H1 (cell line): ENCODE measurements at regions not wholly inside any gene's neighbourhood (a gene's known extent, or its start where the extent isn't known, plus 50 kb on each side); places are given as distances from the start of the nearest gene placed in this dataset.
A peak's percentile ranks its signal among the peaks of the same experiment; 100 is the strongest.

ENCODE experiments used
- CTCF ChIA-PET: fragments of 300-600 bp; sonication (Branson Sonifier 250); formaldehyde crosslinking; loops from one replicate; lab custom pipeline; 2021; ENCODE audit not compliant: partially characterized antibody; lab: Charles Lee
- POLR2A ChIA-PET: fragments of 300-600 bp; sonication (Branson Sonifier 250); formaldehyde crosslinking; loops from one replicate; lab custom pipeline; 2021; ENCODE audit warnings: inconsistent platforms; ENCODE audit not compliant: partially characterized antibody; lab: Charles Lee
- DNase-seq, 2 experiments: peaks; one replicate each; pipeline versions ENCODE4 v3.0.0 to v3.0.0-alpha.2; 2010 to 2022; ENCODE audit warnings: low spot score in 2 of 2, low read depth in 1 of 2, mixed read lengths in 1 of 2
- FAIRE-seq: peaks from 2 replicates; lab custom pipeline; 2011; peaks lifted over from hg19 to GRCh38; lab: Jason Lieb, UNC
- H2AFZ ChIP-seq: 2 replicates; pipeline ENCODE4 v1.8.1; 2012; ENCODE audit warnings: low read length, inconsistent platforms
- H2AK5ac ChIP-seq: 2 replicates; pipeline ENCODE4 v1.6.1; 2013; ENCODE audit warnings: low read depth, low read length
- H2BK120ac ChIP-seq: replicated peaks from 2 replicates; pipeline ENCODE3; 2013; ENCODE audit warnings: low read depth, low read length, inconsistent platforms
- H2BK12ac ChIP-seq: 2 replicates; pipeline ENCODE4 v1.6.1; 2013; ENCODE audit warnings: low read depth, low read length
- H2BK15ac ChIP-seq: 2 replicates; pipeline ENCODE4 v1.6.1; 2013; ENCODE audit warnings: low read length
- H2BK20ac ChIP-seq: 2 replicates; pipeline ENCODE4 v1.6.1; 2013; ENCODE audit warnings: low read length
- H2BK5ac ChIP-seq: 2 replicates; pipeline ENCODE4 v1.6.1; 2013; ENCODE audit warnings: low read depth, low read length
- H3K14ac ChIP-seq: 2 replicates; pipeline ENCODE4 v1.6.1; 2013; ENCODE audit warnings: inconsistent platforms; ENCODE audit not compliant: insufficient read length
- H3K18ac ChIP-seq: 2 replicates; pipeline ENCODE4 v1.6.1; 2013; ENCODE audit warnings: low read length; ENCODE audit errors: extremely low read depth
- H3K23ac ChIP-seq: 2 replicates; pipeline ENCODE4 v1.6.1; 2013; ENCODE audit warnings: inconsistent platforms; ENCODE audit not compliant: insufficient read length
- H3K23me2 ChIP-seq: 2 replicates; pipeline ENCODE4 v1.6.1; 2013; ENCODE audit warnings: low read depth, low read length
- H3K27ac ChIP-seq: 2 replicates; pipeline ENCODE4 v1.6.1; 2011; ENCODE audit warnings: low read depth, low read length, inconsistent platforms
- H3K27me3 ChIP-seq, 4 experiments: replicated peaks in 1 of 4; 1 replicate in 1 of 4; 2 replicates in 3 of 4; pipeline versions ENCODE4 v1.6.1 to v1.8.1; 2011 to 2013; ENCODE audit warnings: low read length in 3 of 4, mild to moderate bottlenecking in 3 of 4, inconsistent platforms in 2 of 4, mixed read lengths in 2 of 4, moderate library complexity in 1 of 4; ENCODE audit not compliant: control insufficient read depth in 3 of 4, insufficient read depth in 3 of 4; ENCODE audit errors: extremely low read depth in 1 of 4
- H3K36me3 ChIP-seq, 4 experiments: 2 replicates each; pipeline versions ENCODE4 v1.6.1 to v1.8.1; 2011 to 2013; ENCODE audit warnings: mild to moderate bottlenecking in 4 of 4, low read length in 3 of 4, moderate library complexity in 2 of 4, control low read depth in 1 of 4, inconsistent platforms in 1 of 4; ENCODE audit not compliant: insufficient read depth in 4 of 4, control insufficient read depth in 2 of 4
- H3K4ac ChIP-seq: replicated peaks from 2 replicates; pipeline ENCODE3; 2013; ENCODE audit warnings: low read length, low read depth, mixed read lengths, inconsistent platforms; ENCODE audit not compliant: insufficient read length
- H3K4me1 ChIP-seq, 4 experiments: replicated peaks in 1 of 4; 1 replicate in 1 of 4; 2 replicates in 3 of 4; pipeline versions ENCODE4 v1.6.1 to v1.8.1; 2011 to 2013; ENCODE audit warnings: low read length in 3 of 4, inconsistent platforms in 2 of 4, mixed read lengths in 1 of 4; ENCODE audit not compliant: insufficient read depth in 4 of 4, control insufficient read depth in 3 of 4
- H3K4me2 ChIP-seq, 2 experiments: 2 replicates each; pipeline versions ENCODE4 v1.6.1 to v1.8.1; 2011 to 2013; ENCODE audit warnings: low read depth in 2 of 2, low read length in 2 of 2, control low read depth in 1 of 2, inconsistent platforms in 1 of 2, mild to moderate bottlenecking in 1 of 2; ENCODE audit not compliant: insufficient read depth in 1 of 2
- H3K4me3 ChIP-seq, 4 experiments: fragments of 200-600, 300-600 bp in 1 of 4; sonication (generic), shearing (Covaris generic), sonication (Bioruptor Twin) in 1 of 4; 2 replicates each; pipeline versions ENCODE4 v1.5.1 to v1.8.1; 2011 to 2016; ENCODE audit warnings: low read length in 4 of 4, low read depth in 3 of 4, control low read depth in 2 of 4, inconsistent platforms in 2 of 4, mild to moderate bottlenecking in 2 of 4, mixed read lengths in 1 of 4, moderate library complexity in 1 of 4; ENCODE audit not compliant: insufficient read depth in 2 of 4; ENCODE audit errors: extremely low read depth in 1 of 4
- H3K56ac ChIP-seq: replicated peaks from 2 replicates; pipeline ENCODE3; 2013; ENCODE audit warnings: low read depth, mild to moderate bottlenecking, mixed read lengths, low read length, inconsistent platforms; ENCODE audit not compliant: insufficient read length
- H3K79me1 ChIP-seq: 2 replicates; pipeline ENCODE4 v1.6.1; 2013; ENCODE audit warnings: low read depth, low read length, control low read depth
- H3K79me2 ChIP-seq, 2 experiments: 2 replicates each; pipeline versions ENCODE4 v1.6.1 to v1.8.1; 2012 to 2013; ENCODE audit warnings: low read length in 2 of 2, mild to moderate bottlenecking in 2 of 2, inconsistent platforms in 1 of 2; ENCODE audit not compliant: insufficient read depth in 2 of 2, control insufficient read depth in 1 of 2
- H3K9ac ChIP-seq, 4 experiments: replicated peaks in 1 of 4; 1 replicate in 1 of 4; 2 replicates in 3 of 4; pipeline versions ENCODE4 v1.6.1 to v1.8.1; 2011 to 2013; ENCODE audit warnings: low read depth in 3 of 4, low read length in 3 of 4, control low read depth in 2 of 4, mild to moderate bottlenecking in 2 of 4, moderate library complexity in 2 of 4, inconsistent platforms in 1 of 4; ENCODE audit errors: extremely low read depth in 1 of 4
- H3K9me3 ChIP-seq, 2 experiments: 2 replicates each; pipeline versions ENCODE4 v1.6.1 to v1.8.1; 2012 to 2013; ENCODE audit warnings: mild to moderate bottlenecking in 2 of 2, moderate library complexity in 2 of 2, control low read depth in 1 of 2, inconsistent platforms in 1 of 2, low read depth in 1 of 2, low read length in 1 of 2, mixed read lengths in 1 of 2; ENCODE audit not compliant: insufficient read depth in 2 of 2
- H4K20me1 ChIP-seq, 2 experiments: replicated peaks in 1 of 2; 2 replicates each; pipeline versions ENCODE3 to v1.8.1; 2011 to 2013; ENCODE audit warnings: inconsistent platforms in 2 of 2, low read length in 2 of 2, mild to moderate bottlenecking in 1 of 2; ENCODE audit not compliant: insufficient read depth in 2 of 2, control insufficient read depth in 1 of 2
- H4K5ac ChIP-seq: 2 replicates; pipeline ENCODE4 v1.6.1; 2013; ENCODE audit warnings: low read length, low read depth, mixed read lengths, inconsistent platforms; ENCODE audit not compliant: insufficient read length
- H4K8ac ChIP-seq: 2 replicates; pipeline ENCODE4 v1.8.0; 2013; ENCODE audit warnings: mild to moderate bottlenecking, moderate library complexity, low read length, inconsistent platforms; ENCODE audit not compliant: insufficient read depth; ENCODE audit errors: extremely low read depth
- H4K91ac ChIP-seq: replicated peaks from 2 replicates; pipeline ENCODE3; 2013; ENCODE audit warnings: low read length, mixed read lengths, inconsistent platforms; ENCODE audit not compliant: insufficient read length
- BACH1 ChIP-seq: IDR thresholded peaks from 2 replicates; pipeline ENCODE4 v1.6.1; 2012; ENCODE audit warnings: low read length, improper control_type of control experiment
- EZH2 ChIP-seq: fragments of 200-600 bp; sonication (generic); IDR thresholded peaks from 2 replicates; pipeline ENCODE4 v1.7.1; 2012; ENCODE audit warnings: low read depth, mild to moderate bottlenecking, moderate library complexity, low read length, inconsistent platforms; ENCODE audit not compliant: severe bottlenecking
- GTF2F1 ChIP-seq: IDR thresholded peaks from 2 replicates; pipeline ENCODE4 v1.6.1; 2012; ENCODE audit warnings: low read depth, low read length, improper control_type of control experiment, borderline replicate concordance
- HDAC2 ChIP-seq, 2 experiments: fragments of 300-600 bp in 1 of 2; sonication (generic) in 1 of 2; IDR thresholded peaks; 2 replicates each; pipeline ENCODE4 v1.6.1; 2011 to 2012; ENCODE audit warnings: low read depth in 2 of 2, low read length in 2 of 2, mild to moderate bottlenecking in 2 of 2, moderate library complexity in 2 of 2, borderline replicate concordance in 1 of 2, inconsistent platforms in 1 of 2
- KDM4A ChIP-seq: IDR thresholded peaks from one replicate; pipeline ENCODE4 v1.7.1; 2012; ENCODE audit warnings: low read depth, mild to moderate bottlenecking, moderate library complexity, low read length, inconsistent platforms; ENCODE audit not compliant: severe bottlenecking
- NANOG ChIP-seq: IDR thresholded peaks from 2 replicates; pipeline ENCODE4 v1.6.1; 2011; ENCODE audit warnings: low read length, low read depth, mild to moderate bottlenecking, inconsistent platforms; ENCODE audit not compliant: insufficient read depth, poor library complexity, severe bottlenecking
- RNF2 ChIP-seq: fragments of 200-900, 300-1000 bp; sonication (generic); IDR thresholded peaks from 2 replicates; pipeline ENCODE4 v1.7.1; 2016; ENCODE audit warnings: borderline replicate concordance, low read depth, mild to moderate bottlenecking, antibody characterized with exemption, low read length; ENCODE audit not compliant: poor library complexity, severe bottlenecking; ENCODE audit errors: missing control alignments
- WGBS, 2 experiments: shearing (Covaris generic) in 1 of 2; methylation state at CpG; one replicate each; pipeline versions ENCODE4 v1.1.6 to v1.1.7; 2013 to 2015; ENCODE audit warnings: low lambda C conversion rate in 2 of 2, mixed read lengths in 2 of 2, inconsistent platforms in 1 of 2, low coverage in 1 of 2, missing lambda C conversion rate in 1 of 2; ENCODE audit not compliant: insufficient replicate concordance in 2 of 2, insufficient coverage in 1 of 2, insufficient read length in 1 of 2; ENCODE audit errors: extremely low coverage in 1 of 2, missing lambda C conversion rate in 1 of 2; 5-methylcytosine and 5-hydroxymethylcytosine counted together
- TF ChIP-seq, protein P1 (sequence below): IDR thresholded peaks from 2 replicates; pipeline ENCODE4 v1.6.1; 2012; ENCODE audit warnings: low read length, inconsistent platforms

DNA sequence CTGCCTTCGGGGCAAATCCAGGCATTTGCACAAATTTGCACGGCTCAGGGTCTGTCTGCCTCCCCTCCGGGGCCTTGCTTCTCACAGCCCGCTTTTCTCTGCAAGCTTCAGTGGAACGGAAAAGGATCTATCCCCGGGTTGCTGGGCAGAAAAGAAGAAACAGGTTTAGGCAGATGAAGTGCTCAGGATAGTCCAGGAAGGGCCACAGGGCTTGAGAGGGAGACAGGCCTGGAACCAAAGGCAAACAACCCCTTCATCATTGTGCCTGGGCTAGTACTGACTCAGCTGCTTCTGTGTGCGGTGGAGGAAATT lies 347.8 kb upstream of the TNP1 start:
- Histone ChIP-seq H3K18ac (no peak overlapping the region; the same call in 1 of the 2 replicates), H2BK20ac (peak overlapping the region; percentile 35; the same call in 1 of the 2 replicates), H2AK5ac (no peak overlapping the region), H3K9ac (no peak overlapping the region), H3K79me1 (no peaks in the 10 kb centered on the region), H3K4me2 (no peak overlapping the region), H3K23ac (no peak overlapping the region), H3K27ac (no peak overlapping the region), H3K56ac (no peak overlapping the region), H3K23me2 (no peaks in the 10 kb centered on the region), H2BK12ac (peak overlapping the region; percentile 39; the same call in 1 of the 2 replicates), H3K36me3 (no peaks in the 10 kb centered on the region), H3K79me2 (no peaks in the 10 kb centered on the region), H3K14ac (no peak overlapping the region), H4K91ac (no peak overlapping the region), H4K5ac (no peak overlapping the region), H4K20me1 (no peaks in the 10 kb centered on the region), H2BK5ac (0 out of 2 replicates have a peak overlapping the region, but pooled peaks have one; percentile 15), H2AFZ (peak overlapping the region; percentile 65; the same call in 1 of the 2 replicates), H2BK120ac (no peak overlapping the region), H3K4ac (no peak overlapping the region), H2BK15ac (0 out of 2 replicates have a peak overlapping the region, but pooled peaks have one; percentile 23), H3K27me3 (no peaks in the 10 kb centered on the region; a peak in 1 of 7 replicates), H3K4me3 (no peak overlapping the region), H4K8ac (no peak overlapping the region; the same call in 1 of the 2 replicates), H3K9me3 (no peaks in the 10 kb centered on the region; a peak in 1 of 4 replicates), H3K4me1 (peaks cover 0 to 9% (median 7%) of the 10 kb centered on the region in 4 experiments; a peak in 4 of 7 replicates)
- ChIA-PET POLR2A (interaction anchor here (0.7 to 1.4 kb wide), 2 partner anchors 8 to 12 kb away, joined by 3 read pairs; no protein-coding TSS in a partner anchor), CTCF (interaction anchor here (1.7 kb wide), 1 partner anchor 462 kb away, joined by 4 read pairs; no protein-coding TSS in a partner anchor)
- FAIRE-seq = no peak
- DNase-seq = no peak
- WGBS, 2 experiments = 93% methylated on average over 7 of the region's 7 CpGs; no CpG with 5 or more reads in 1 of the 2 experiments
- TF ChIP-seq GTF2F1 = no peak
- TF ChIP-seq RNF2 = no peak
- no peak for TF ChIP-seq NANOG
- no peak for TF ChIP-seq EZH2
- no peak for TF ChIP-seq KDM4A
- TF ChIP-seq, protein P1, sequence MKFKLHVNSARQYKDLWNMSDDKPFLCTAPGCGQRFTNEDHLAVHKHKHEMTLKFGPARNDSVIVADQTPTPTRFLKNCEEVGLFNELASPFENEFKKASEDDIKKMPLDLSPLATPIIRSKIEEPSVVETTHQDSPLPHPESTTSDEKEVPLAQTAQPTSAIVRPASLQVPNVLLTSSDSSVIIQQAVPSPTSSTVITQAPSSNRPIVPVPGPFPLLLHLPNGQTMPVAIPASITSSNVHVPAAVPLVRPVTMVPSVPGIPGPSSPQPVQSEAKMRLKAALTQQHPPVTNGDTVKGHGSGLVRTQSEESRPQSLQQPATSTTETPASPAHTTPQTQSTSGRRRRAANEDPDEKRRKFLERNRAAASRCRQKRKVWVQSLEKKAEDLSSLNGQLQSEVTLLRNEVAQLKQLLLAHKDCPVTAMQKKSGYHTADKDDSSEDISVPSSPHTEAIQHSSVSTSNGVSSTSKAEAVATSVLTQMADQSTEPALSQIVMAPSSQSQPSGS = no peak
- no peak for TF ChIP-seq HDAC2 (IDR thresholded peaks at IDR 0.05; ENCODE audit: borderline replicate concordance in 1 of 2, low read depth in 2 of 2, low read length in 2 of 2)
- no peak for TF ChIP-seq BACH1
